GM19467 (cell line): ENCODE measurements at regions not wholly inside any gene's neighbourhood (a gene's known extent, or its start where the extent isn't known, plus 50 kb on each side); places are given as distances from the start of the nearest gene placed in this dataset.
"Not testable (repeated sequence)": the region's sequence is repeated elsewhere in the genome, so short reads cannot be mapped to it uniquely, and the experiment has no call there.

Experiments
- ATAC-seq: cut with Tn5 transposase; IDR thresholded peaks from one replicate; pipeline ENCODE4 v1.9.1; 2021; ENCODE audit warnings: mild to moderate bottlenecking, moderate library complexity; ENCODE audit not compliant: unreplicated experiment

- ATAC-seq: no peak
Observed at GRCh38 chr10:35843524-35844181, 201.6 kb upstream of the FZD8 start.

- no peak for ATAC-seq
Observed at GRCh38 chr10:35838054-35838453, 196.0 kb upstream of the FZD8 start.

DNA sequence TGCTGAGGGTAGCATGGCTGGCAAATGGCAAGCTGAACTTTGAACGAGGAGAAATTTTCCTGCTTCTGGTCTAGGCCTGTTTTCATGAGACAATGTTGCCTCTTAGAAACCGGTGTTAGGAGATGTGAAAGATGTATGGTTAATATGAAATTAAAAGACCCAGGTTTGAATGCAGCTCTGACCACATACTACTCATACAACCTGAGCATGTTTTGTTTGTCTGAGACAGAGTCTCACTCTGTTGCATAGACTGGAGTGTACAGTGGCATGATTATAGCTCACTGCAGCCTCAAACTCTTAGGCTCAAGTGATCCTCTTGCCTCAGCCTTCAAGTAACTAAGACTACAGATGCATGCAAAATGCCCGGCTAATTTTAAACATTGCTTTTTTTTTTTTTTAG is 193.4 kb upstream of the FZD8 start:
- no peak for ATAC-seq

GRCh38 chr10:35834877-35835494 is 192.9 kb upstream of the FZD8 start:
- ATAC-seq: no peak

GRCh38 chr10:35827783-35828182 is 185.7 kb upstream of the FZD8 start:
- ATAC-seq: no peak

- ATAC-seq: no peak
Observed at GRCh38 chr10:35824704-35825103, 182.6 kb upstream of the FZD8 start.

- ATAC-seq: no peak
Observed at GRCh38 chr10:35822316-35822715, 180.2 kb upstream of the FZD8 start.

GRCh38 chr10:35821339-35821911 is 179.3 kb upstream of the FZD8 start:
- peak; percentile 55 for ATAC-seq

GRCh38 chr10:35819736-35820135 is 177.6 kb upstream of the FZD8 start:
- ATAC-seq: no peak

- ATAC-seq: no peak
Observed at GRCh38 chr10:35819011-35819410, 176.9 kb upstream of the FZD8 start.

DNA sequence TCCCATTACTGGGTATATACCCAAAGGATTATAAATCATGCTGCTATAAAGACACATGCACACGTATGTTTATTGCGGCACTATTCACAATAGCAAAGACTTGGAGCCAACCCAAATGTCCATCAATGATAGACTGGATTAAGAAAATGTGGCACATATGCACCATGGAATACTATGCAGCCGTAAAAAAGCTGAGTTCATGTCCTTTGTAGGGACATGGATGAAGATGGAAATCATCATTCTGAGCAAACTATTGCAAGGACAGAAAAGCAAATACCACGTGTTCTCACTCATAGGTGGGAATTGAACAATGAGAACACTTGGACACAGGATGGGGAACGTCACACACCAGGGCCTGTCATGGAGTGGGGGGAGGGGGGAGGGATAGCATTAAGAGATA is 175.0 kb upstream of the FZD8 start:
- not testable (repeated sequence) for ATAC-seq

GRCh38 chr10:35813219-35813618 is 171.1 kb upstream of the FZD8 start:
- no peak for ATAC-seq

- ATAC-seq: no peak
Observed at GRCh38 chr10:35808344-35808743, 166.2 kb upstream of the FZD8 start.

GRCh38 chr10:35803046-35803445 is 160.9 kb upstream of the FZD8 start:
- no peak for ATAC-seq

DNA sequence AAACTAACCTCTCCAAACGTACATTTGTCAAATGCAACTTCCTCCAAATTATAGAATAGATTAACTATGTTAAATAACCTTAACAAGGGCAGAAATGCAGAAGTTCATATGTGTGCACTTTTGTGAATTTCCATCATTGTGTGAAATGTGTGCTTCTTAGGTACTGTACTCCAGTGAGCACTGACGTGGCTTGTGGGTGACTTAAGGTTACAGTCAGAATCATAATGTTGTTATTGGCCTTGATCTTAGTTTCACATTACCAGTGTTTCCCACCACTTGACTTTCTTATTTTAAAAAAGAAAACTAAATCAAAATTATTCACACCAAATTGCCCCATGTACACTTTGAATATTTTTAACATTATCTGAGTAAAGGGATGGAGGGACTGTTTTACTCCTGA is 155.1 kb upstream of the FZD8 start:
- ATAC-seq: no peak

DNA sequence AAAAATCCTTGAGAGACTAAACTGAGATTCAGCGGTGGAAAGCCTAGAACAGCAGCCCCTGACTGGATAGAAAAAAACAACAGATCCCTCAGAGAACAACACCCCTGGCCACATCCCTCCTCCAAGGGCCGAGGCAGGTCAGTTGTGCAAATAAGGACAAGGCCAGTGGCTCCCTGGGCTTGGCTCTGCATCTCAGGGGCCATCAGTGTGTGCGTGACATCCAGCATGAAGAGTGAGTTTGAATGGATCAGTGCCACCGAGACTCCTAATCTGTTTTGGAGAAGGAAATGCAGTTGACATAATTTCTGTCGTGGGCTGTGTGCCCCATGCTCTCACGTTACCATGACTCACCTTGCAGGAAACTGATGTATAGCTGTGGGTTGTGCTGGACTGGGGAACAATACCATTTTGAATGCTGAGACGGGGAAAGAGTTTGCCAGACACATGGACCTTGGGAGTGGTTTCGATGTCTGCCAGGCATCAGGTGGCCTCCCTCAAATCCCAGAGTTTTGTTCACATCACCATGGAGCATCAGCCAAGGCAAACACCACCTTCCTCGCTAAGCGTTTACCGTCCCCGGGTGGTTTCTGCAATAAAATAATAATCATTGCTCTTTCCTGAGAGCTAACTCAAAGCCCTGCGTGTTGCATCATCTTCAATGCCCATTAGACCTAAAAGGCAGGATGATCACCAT is 153.2 kb upstream of the FZD8 start:
- no peak for ATAC-seq

- ATAC-seq: no peak
Observed at GRCh38 chr10:35794703-35795102, 152.6 kb upstream of the FZD8 start.

GRCh38 chr10:35792291-35792690 is 150.2 kb upstream of the FZD8 start:
- no peak for ATAC-seq

- no peak for ATAC-seq
Observed at GRCh38 chr10:35789996-35790395, 147.9 kb upstream of the FZD8 start.

DNA sequence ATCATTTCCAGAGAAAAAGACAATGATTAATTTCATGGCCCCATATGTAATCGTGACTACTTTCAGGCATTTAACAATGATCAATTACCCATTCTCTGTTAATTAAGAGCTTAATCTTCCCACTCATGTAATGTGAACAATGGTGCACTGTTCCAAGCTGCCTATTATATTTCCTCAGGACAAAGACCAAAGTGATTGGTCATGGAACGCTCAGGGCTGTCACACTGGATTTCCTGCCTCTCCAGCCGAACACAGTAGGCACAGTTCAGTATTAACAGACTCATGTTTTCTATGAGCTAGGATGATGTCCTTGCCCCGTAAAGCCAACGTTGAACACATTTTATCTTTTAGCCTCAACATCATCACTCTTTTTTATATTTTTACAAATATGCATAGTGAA is 142.7 kb upstream of the FZD8 start:
- ATAC-seq: no peak

GRCh38 chr10:35783305-35783838 is 141.3 kb upstream of the FZD8 start:
- no peak for ATAC-seq

GRCh38 chr10:35781643-35782035 is 139.5 kb upstream of the FZD8 start:
- ATAC-seq: no peak
